Activated CD4-positive, alpha-beta T cell treated with anti-CD3 and anti-CD28 coated beads, Interleukin-10, Interleukin-2, amounts not matched to agents 100 ng/mL and 50 ng/mL, durations not matched to agents 16 hours and 8 hours (primary cell): ENCODE measurements at regions not wholly inside any gene's neighbourhood (a gene's known extent, or its start where the extent isn't known, plus 50 kb on each side); places are given as distances from the start of the nearest gene placed in this dataset.

Experiments
- DNase-seq: peaks from one replicate; pipeline ENCODE4 v3.0.0-alpha.2; 2020

DNA sequence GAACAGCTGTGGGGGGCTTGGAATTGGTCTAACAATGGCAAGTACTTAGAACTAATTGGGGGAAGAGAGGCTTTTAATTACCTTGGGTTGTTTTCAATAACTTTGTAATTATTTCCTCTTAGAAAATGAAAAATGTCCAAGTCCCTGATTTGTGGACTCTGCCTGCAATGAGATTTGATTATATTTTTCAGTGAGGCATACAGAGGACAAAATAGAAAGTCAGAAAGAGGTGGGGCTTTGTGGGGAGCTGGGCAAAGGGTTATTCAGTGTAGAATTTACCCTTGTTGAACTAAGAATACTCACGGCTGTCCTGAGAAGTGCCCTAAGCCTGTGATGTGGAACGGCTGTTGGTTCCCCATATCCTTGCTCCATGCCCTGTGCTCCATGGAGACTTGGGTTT, 153.0 kb downstream of the ICE1 start:
- DNase-seq = no peak

DNA sequence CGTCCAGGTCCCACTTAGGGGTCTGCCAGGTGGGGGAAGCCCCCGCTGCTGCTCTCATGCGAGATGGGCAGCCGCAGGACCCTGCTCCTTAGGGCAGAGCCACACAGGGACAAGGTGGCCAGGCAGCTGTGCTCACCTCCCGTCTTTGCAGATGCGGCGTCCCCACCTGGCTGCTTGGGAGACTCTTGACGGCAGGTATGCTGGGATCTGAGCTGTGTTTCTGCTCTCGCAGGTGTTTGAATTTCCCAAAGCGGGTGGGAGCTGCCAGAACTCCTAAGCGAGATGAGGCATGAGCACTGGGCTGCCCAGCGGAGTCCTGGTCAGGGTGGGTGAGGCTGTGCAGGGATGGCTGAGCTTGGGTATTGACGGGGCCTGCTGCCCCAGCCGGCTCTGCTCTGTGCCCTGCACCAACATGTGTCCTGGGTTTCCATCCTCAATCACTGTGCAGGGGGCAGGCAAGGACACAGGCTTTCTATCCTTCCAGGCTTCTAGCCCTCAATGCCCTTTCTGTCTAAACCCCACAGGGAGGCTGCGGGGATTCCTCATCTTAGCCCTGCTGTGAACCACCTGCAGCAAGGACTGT, 151.4 kb downstream of the ICE1 start:
- DNase-seq = no peak

DNA sequence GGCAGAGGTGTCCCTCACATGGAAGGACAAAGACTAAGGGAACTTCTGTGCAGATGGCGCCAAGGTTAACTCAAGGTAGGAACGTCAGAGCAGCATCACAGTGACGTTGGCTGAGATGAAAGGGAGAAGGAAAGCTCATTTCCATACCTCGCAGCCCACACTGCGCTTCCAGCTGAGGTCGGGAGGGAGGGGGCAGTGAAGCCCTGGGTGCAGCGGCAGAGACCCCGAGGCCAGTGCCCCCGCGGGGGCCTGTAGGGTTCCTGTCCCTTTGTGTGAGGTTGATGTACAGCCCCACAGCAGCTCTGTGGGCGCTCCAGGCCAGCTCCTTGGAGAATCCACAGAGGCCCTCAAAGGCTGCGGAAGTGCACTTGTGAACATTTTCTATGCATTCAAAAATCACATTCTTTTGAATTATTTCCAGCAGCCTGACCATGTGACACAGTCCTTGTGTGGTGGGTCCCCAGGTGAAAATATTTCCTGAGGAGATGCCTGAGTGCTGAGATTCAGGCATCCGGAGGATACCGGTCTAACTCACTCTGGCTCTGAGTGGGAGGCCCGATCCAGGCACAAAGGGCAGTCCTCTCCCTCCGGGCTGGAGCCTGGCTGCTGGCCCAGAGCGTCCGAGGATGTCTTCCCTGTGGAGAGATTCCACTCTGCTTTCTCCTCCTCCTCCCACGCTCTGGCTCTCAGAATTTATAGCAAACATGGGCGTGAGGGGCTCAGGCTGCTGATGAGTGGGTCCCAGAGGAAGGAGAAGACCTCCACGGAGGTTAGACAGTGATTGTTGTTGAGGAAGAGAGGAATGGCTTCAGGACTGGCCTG, 150.7 kb downstream of the ICE1 start:
- no peak for DNase-seq

DNA sequence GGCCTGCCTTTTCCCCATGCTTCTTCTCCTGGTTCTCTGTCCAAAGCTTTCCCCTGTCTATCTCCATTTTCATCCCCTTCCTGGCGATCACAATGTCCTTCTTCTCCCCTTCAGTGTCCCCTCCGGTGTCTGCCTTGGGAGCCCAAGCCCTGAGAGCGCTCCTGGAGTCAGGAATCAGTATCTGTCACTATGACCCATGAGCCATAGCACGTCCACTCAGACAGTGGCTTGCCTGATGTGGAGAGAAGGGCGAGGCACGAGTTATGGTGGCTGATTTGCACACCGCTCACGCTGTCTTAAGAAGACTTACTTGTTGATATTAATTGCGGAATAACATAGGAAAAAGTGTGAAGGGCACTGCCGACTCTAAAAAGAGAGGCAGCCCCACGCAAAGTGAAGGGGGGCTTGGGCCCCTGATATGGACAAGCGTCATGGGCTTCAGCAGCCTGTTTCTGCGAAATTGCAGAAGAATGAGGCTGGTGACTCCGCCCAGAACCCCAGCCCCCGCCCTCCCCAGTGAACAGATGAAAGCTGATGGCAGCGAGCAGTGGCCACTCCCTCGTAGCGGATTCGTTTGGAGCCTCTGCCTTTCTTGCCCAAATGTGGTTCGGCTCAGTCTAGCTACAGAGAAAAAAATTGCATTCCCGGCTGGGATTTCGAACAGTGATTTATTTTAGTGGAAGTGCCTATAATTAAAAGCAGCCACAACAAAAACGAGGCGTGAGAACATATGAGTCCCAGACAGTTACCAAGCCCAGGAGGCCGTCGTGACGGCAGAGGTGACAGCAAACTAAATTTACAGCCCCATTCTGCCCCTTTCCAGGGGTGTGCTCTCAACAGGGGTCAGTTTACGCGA, 149.8 kb downstream of the ICE1 start:
- no peak for DNase-seq

DNA sequence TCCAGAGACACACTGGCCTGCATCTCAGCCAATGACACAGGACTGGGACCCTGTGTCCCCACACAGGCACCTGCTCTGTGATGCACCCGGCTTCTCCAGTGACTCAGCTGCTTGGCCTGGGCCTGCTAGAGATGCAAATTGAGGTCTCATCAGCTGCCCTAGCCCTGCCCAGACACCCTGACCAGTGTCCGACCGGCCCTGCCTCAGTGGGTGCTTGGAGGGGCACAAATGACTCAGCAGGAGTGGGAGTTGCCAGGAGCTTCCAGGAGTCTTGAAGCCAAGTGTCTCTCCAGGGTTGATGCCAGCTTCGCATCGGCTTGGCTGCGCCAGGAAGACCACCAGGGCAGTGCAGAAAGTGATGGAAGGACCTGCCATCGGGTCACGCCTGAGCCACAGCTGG, 148.2 kb downstream of the ICE1 start:
- DNase-seq = no peak

DNA sequence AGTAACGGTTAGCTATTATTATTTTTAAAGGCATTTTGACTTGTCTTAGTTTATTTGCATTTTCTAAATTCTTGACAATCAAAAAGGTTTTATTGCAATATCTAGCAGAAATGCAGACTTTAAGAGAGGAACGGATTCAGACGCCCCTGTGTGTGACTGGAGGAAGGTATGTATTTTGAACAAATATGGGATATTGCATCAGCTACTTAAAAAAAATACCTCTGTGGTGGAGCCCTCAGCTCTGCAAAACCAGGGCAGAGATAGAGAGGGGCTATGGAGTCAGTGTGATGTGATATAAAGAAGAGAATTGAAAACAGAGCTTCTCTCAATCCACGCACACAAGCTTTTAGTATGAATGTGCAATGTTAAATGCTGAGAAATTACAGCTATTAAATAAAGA, 142.4 kb downstream of the ICE1 start:
- DNase-seq = no peak

DNA sequence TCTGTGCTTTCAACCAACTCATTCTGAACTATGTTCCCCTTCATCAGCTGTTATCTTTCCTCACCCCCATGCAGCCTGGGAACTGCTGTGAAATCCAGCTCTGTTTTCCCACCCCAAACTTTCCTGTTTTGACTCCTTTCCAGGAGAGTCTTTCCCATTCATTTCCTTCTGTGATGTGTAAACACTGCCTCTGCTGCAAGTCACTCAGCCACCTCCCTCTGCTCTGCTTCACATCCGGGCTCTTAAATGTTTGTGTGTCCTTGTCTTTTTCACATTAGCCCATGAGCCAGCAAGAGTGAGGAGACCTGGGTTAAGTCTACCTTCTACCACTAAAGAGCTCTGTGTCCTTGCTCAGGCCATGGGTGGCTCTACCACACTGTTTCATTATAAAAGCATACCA, 137.5 kb downstream of the ICE1 start:
- no peak for DNase-seq

DNA sequence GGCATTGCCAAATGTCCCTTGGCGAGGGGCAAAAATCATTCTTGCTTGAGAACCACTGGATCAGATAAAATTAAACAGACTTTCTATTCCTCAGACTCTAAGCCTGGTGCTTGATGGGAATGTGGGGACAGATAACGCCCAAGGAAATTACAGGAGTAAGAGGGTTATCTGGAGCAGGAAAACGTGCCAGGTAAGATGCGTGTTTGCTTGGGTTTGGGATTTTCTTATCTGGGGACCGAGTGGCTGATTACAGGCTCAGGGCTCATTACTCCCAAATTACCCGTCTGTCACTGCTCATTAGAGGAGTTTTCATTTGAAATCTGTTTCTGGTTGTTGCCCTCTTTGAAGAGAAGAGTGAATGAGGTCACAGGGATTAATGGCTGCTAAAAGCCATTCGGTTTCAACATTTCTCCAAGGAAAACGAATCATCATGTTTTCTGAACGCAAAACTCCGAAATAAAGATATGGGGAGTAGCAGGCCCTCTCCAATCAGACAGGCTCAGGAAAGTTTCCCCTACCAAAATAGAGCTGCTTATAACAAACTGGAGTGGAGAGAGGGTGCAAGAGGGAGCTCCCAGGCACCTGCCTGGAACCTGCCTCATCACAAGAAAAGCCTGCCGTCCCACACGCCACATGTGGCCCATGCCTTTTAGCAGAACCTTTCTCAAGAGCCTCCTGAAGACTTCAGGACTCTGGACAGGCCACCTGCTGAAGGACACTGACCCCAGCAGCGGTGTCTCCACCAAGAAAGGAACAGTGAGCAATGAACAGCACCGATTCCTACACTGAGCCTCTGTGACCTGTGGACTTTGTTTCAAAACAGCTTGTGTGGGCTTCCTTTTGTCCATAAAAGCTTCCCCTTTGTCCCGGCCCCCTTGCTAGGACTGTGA, 136.4 kb downstream of the ICE1 start:
- no peak for DNase-seq

DNA sequence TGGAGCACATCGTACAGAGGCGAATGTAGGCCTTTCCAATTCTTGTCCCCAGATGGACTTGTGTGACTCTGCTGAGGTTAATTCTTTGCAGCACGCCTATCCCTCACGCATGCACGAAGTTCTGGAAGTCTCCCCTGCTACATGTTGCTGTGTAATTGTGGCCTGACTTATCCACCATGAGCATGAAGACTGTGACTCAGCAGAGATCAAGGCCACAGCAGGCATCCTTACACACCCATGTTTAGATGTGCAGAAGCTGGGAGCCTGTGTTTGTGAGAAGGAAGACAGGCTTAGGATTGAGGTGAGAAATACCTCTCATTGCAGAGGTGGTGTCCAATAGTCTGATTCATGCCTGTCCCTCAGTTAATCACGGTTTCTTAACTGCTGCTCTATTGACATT, 135.6 kb downstream of the ICE1 start:
- no peak for DNase-seq

DNA sequence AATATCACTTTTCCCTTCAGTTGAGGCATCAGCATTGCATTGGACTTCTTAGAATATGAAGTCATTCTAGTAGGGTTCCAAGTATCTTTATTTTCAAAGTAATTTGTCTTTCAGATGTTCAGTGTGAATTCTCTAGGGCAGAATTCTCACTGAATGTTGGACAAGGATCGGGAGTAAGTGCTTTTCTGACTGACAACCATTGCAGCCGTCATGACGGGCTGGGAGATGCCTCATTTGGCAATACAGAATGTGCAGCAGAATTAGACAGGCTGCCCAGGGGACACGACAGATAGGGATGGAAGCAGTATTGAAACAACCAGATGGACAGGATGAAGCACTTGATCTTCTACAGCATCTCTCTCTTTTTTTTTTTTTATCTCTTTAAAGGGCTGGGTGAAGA, 129.0 kb downstream of the ICE1 start:
- DNase-seq = no peak

DNA sequence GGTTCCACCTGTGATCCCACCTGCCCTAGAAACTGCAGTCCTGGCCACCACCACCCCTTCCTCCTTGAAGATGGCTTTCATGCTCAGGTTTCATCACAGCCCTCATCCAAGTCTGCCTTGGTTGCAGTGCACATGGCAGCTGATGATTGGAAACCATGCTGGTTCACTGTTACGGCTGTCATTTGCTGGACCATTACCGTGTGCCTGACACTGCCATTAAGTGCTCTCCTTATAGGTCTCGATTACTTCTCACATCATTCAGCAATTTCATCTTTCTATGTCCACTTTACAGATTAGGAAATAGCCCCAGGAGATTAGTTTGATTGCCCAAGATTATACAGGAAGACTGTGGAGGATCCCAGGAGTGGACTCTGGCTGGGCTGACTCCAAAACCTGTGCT, 123.9 kb downstream of the ICE1 start:
- no peak for DNase-seq

DNA sequence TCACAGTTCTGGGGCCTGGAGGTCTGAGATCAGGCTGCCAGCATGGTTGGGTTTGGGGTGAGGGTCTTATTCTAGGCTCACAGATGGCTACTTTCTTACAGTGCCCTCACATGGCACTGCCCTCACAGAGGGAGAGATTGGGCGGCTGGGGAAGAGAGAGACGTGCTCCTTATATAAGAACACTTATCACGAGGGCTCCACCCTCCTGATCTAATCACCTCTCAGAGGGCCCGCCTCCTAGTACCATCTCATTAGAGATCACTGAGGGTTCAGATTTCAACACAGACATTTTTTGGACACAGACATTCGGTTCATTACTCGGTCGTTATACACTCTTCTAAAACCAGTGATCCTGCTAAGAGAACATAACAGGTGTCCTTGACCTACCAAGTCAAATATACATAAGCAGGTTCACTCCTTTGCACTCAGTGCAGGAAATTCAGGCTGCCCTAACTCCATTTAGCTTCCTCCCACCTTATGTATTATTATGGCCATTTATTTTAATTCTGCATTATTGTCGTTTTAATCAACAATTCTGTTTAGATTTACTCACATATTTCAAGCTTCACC, 121.7 kb downstream of the ICE1 start:
- DNase-seq = no peak

DNA sequence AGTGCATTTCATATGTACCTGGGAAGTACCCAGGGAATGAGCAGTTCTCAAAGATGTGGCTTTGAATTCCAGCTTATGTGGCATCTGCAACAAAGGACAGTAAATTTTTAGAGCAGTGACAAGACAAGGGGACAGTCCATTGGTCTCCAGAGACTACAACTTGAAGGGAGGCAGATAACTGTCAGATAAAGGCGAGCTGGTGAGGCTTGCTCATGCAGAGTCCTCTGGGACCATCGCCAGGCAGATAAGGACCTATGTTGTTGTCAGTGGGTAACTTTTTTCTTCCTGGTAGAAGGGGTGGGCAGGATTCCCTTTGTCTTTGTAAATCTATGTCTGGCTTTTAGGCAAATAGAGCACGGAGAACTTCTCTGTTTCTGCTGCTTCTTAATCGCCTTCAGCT, 120.2 kb downstream of the ICE1 start:
- DNase-seq = no peak

DNA sequence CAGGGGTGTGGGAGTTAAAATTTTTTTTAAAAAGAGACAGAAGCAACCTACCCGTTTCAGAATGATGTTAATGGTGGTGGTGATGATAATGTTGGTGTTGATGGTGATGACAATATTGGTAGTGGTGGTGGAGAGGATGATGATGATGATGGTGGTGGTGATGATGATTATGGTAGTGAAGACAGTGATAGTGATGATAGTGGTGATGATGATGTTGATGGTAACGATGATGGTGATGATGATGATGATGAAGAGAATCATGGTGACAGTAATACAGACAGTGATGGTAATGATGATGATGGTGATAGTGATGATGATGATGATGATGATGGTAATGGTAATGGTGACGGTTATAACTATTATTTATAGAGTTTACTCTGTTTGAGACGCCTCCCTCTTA, 117.6 kb downstream of the ICE1 start:
- DNase-seq = no peak
